Choroid plexus epithelial cell (primary cell): ENCODE measurements at regions not wholly inside any gene's neighbourhood (a gene's known extent, or its start where the extent isn't known, plus 50 kb on each side); places are given as distances from the start of the nearest gene placed in this dataset.

Experiments
- DNase-seq: peaks from one replicate; pipeline ENCODE4 v3.0.0-alpha.2; 2010; ENCODE audit warnings: low read depth
- H3K4me3 ChIP-seq: 2 replicates; pipeline ENCODE4 v1.5.1; 2011; ENCODE audit warnings: low read depth, mild to moderate bottlenecking, control low read depth, low read length, moderate library complexity
- TF ChIP-seq, protein P1 (sequence below): conservative IDR thresholded peaks from 2 replicates; pipeline ENCODE4 v1.5.1; 2011; ENCODE audit warnings: low read depth, mild to moderate bottlenecking, control low read depth, inconsistent platforms, low read length, moderate library complexity

DNA sequence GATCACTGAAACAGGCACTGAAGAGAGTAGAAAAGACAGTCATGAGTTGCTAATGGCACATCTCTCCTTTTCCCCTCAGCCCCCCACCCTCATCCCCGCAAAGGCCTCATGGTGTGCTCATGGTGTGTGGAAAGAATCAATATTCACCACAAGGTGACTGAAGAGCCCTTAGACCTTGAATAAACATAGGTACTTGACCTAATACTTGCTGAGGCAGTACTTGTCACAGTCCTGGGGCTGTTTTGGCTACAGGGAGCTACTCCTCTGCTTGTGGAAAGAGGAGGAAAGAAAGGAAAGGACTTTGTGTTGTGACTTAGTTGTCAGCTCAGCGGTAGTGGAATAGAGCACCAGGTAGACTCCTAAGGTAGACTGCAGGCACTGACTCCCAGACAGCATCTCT, 537.8 kb upstream of the CCDC179 start:
- H3K4me3 ChIP-seq = no peak overlapping the region
- TF ChIP-seq, protein P1, sequence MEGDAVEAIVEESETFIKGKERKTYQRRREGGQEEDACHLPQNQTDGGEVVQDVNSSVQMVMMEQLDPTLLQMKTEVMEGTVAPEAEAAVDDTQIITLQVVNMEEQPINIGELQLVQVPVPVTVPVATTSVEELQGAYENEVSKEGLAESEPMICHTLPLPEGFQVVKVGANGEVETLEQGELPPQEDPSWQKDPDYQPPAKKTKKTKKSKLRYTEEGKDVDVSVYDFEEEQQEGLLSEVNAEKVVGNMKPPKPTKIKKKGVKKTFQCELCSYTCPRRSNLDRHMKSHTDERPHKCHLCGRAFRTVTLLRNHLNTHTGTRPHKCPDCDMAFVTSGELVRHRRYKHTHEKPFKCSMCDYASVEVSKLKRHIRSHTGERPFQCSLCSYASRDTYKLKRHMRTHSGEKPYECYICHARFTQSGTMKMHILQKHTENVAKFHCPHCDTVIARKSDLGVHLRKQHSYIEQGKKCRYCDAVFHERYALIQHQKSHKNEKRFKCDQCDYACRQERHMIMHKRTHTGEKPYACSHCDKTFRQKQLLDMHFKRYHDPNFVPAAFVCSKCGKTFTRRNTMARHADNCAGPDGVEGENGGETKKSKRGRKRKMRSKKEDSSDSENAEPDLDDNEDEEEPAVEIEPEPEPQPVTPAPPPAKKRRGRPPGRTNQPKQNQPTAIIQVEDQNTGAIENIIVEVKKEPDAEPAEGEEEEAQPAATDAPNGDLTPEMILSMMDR = no peak
- no peak for DNase-seq

DNA sequence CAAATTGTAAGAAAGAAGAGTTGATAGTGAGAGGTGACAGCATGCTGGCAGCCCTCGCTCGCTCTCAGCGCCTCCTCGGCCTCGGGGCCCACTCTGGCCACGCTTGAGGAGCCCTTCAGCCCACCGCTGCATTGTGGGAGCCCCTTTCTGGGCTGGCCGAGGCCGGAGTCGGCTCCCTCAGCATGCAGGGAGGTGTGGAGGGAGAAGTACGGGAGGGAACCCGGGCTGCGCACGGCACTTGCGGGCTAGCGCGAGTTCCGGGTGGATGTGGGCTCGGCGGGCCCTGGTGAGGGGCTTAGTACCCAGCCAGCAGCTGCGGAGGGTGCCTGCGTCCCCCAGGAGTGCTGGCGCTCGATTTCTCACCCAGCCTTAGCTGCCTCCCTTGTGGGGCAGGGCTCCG, 539.7 kb upstream of the CCDC179 start:
- no peak for DNase-seq
- H3K4me3 ChIP-seq = no peak overlapping the region
- TF ChIP-seq, protein P1 = no peak

DNA sequence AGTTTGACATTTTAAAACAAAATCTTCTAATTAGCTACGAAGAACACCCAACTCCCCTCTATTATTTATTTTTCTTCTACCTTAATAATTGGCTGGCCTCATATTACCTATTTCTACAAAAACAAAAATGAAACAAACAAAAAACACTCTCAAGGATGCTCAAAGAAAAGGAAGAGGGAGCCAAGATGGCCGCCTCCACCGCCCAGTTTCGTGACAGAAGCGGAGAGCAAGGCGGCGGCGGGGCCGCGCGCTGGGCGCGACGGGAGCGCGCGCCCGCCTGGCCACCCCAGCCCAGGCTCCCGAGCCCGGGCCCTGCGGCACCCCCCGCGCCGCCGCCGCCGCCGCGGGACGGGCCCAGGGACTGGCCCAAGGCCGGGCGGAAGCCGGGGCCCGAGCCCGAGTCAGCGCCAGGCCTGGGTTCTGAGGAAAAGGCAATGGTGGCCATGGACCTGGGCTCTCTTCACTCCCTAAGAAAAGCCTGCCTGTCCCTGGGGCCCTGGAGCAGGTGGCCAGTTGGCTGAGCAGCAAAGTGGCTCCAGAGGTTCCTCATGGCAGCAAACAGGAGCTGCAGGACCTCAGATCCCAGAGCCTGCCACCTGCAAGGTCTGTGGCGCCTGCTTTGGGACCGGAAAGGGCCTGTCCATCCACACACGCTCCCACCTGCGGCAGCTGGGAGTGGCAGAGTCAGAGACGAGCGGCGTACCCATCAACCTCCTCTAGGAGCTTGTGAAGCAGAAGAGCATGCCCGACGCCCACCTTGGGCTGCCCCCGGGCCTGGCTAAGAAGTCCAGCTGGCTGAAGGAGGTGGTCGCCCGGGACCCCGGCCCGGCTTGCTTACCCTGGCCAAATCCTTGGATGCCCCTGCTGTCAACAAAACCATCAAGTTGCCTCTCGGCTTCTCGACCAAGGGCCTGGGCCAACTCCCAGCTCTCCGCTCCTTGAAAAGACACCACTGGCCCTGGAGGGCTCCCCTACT, 543.2 kb upstream of the CCDC179 start:
- H3K4me3 ChIP-seq = no peak overlapping the region
- TF ChIP-seq, protein P1 = no peak
- no peak for DNase-seq

DNA sequence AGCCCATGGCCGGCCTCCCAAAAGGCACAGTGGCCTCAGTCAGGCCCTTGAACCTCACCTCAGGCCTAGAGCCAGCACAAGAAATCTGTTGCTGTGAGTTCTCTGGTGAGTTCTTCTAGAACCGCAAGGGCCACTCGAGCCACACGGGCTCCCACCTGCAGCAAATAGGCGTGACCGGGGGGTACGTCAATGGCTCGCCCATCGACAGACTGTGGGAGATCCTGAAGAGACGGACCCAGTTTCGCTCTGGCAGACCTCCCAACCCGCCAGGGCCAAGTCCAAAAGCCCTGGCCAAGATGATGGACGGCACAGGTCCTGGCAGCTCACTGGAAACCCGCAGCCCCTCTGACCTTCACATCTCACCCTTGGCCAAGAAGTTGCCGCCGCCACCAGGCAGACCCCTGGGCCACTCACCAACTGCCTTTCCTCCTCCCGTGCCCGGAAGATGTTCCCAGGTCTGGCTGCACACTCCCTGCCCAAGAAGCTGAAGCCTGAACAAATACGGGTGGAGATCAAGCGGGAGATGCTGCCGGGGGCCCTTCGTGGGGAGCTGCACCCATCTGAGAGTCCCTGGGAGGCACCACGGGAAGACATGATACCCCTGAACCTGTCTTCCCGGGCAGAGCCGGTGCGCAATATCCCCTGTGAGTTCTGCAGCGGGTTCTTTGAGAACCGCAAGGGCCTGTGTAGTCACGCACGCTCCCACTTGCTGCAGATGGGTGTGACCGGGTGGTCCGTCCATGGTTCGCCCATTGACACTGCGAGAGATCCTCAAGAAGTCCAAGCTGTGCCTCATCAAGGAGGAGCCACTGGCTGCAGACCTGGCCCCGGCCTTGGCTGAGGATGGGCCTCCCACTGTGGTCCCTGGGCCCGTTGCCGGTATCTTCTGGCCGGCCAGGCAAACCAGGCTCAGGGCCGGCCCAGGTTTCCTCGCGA, 544.2 kb upstream of the CCDC179 start:
- TF ChIP-seq, protein P1 = no peak
- H3K4me3 ChIP-seq = no peak overlapping the region
- no peak for DNase-seq

DNA sequence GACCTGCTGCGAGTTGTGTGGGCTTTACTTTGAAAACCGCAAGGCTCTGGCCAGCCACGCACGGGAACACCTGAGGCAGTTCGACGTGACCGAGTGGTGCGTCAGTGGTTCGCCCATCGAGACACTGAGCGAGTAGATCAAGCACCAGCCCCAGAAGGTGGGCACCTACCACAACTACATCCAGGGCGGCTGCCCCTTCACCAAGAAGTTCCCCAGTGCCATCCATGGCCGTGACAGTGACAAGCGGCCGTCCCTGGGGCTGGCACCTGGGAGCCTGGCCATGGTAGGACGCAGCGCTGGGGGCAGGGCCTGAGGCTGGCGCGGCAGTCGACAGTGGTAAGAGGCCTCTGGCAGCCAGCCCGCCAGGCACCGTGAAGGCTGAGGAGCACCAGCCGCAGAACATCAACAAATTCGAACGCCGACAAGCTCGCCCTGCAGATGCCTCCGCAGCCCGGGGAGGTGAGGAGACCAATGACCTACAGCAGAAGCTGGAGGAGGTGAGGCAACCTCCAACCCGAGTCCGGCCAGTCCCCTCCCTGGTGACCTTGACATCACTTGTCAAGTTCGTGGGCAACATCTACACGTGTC, 545.2 kb upstream of the CCDC179 start:
- TF ChIP-seq, protein P1 = no peak
- no peak for DNase-seq
- H3K4me3 ChIP-seq = no peak overlapping the region

DNA sequence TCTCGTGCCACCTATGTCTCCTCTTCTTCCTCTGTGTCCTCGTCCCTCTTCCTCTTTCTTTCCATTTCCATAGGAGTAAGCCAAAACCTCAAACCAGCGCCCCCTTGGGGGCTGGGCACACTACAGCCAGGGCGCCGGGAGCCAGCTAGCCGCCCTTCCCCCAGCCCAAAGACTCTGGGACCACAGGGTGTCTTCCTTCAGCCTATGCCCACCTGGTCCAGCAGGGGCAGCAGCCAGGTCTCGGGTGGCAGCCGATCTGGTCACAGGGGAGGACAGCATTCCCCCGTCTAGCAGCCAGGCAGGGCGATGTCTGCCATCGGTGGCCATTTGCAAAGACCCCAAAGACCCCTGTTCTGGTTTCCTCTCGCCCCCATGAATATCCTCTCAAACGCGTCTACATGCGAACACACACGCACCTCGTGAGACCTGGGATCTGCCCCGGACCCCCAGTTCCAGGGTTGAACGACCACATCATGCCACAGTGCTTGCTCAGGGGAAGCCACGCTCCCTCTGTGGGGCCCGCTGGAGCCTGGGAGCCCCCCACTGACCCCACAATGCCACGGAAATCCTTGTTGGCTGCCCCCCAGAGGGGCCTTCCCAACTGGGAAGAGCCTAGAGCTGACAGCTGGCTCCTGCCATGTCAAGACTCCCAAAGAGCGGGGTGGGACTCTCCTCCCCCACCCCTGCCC, 546.0 kb upstream of the CCDC179 start:
- TF ChIP-seq, protein P1 = peak; percentile 2
- H3K4me3 ChIP-seq = no peak overlapping the region
- no peak for DNase-seq
